Activated naive CD4-positive, alpha-beta T cell treated with anti-CD3 and anti-CD28 coated beads, Interleukin-2, amount 50 U/mL, for 24 hours (primary cell): ENCODE measurements at regions not wholly inside any gene's neighbourhood (a gene's known extent, or its start where the extent isn't known, plus 50 kb on each side); places are given as distances from the start of the nearest gene placed in this dataset.
"Not testable (repeated sequence)": the region's sequence is repeated elsewhere in the genome, so short reads cannot be mapped to it uniquely, and the experiment has no call there.

Source experiments
- H3K27ac Mint-ChIP-seq: one replicate; pipeline ENCODE4 v1.8.0; 2021; ENCODE audit warnings: mild to moderate bottlenecking, mixed read lengths
- H3K27me3 Mint-ChIP-seq: one replicate; pipeline ENCODE4 v1.8.0; 2021; ENCODE audit warnings: mixed read lengths
- H3K36me3 Mint-ChIP-seq: one replicate; pipeline ENCODE4 v1.8.0; 2021; ENCODE audit warnings: mixed read lengths
- H3K4me1 Mint-ChIP-seq: one replicate; pipeline ENCODE4 v1.8.0; 2021; ENCODE audit warnings: mixed read lengths
- H3K4me3 Mint-ChIP-seq: one replicate; pipeline ENCODE4 v1.8.0; 2021; ENCODE audit warnings: mild to moderate bottlenecking, mixed read lengths
- H3K9me3 Mint-ChIP-seq: one replicate; pipeline ENCODE4 v1.8.0; 2021; ENCODE audit warnings: mixed read lengths

DNA sequence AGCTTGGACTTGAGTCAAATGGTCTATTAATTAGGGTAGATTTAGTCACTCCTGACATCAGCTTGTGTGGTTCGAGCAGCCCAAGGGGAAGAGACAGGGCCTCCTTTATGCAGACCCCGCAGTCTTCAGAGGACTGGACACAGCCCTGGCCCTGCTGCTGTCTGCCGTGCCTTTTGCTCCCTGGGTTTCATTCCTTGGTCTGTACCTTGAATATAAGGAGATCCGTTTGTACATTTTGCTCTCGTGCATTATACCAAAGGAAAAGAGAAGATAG, 119.4 kb upstream of the FAM20C start:
- not testable (repeated sequence) for H3K27me3 Mint-ChIP-seq, H3K4me3 Mint-ChIP-seq, H3K27ac Mint-ChIP-seq, H3K36me3 Mint-ChIP-seq, H3K4me1 Mint-ChIP-seq, H3K9me3 Mint-ChIP-seq

DNA sequence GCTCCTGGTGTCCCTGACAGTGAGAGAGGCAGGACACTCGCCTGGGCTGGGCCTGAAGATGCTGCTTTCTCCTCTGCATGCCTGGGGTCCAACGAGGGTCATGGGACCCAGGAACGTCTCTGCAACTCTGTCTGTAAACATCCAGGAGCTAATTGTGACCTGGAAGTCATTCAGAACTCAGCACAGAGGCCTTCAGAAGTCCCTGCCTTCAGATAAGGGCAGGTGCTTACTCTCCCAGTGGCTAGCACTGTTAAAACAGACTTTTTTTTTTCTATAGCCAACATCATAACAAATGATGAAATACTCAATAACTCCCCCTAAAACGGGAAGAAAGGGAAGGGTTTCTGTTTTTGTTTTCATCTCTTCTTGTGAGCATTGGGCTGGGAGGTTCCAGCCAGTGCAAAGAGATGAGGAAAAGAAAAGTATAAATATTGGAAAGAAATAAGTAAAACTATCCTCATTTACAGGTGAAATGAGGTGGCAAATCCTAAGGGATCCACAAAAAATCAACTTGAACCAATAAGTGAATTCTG, 118.3 kb upstream of the FAM20C start:
- not testable (repeated sequence) for H3K9me3 Mint-ChIP-seq, H3K36me3 Mint-ChIP-seq, H3K27ac Mint-ChIP-seq, H3K27me3 Mint-ChIP-seq, H3K4me3 Mint-ChIP-seq, H3K4me1 Mint-ChIP-seq

DNA sequence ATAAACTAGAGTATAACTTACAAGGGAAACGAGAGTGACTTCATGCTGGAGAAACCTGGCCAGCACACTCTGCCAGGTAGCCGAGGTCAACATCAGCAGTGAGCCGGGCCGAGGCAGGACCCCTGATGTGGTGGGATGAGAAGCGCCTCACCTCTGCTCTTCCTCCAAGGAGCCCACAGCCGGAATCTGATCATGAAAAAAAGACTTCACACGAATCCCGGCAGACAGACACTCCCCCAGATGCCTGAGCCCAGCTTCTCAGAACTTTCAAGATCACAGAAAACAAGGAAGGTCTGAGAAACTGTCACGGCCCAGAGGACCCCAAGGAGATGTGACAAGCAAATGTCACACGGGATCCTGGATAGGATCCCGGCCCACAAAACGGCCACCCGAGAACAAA, 116.9 kb upstream of the FAM20C start:
- not testable (repeated sequence) for H3K4me1 Mint-ChIP-seq, H3K9me3 Mint-ChIP-seq, H3K27ac Mint-ChIP-seq, H3K36me3 Mint-ChIP-seq, H3K27me3 Mint-ChIP-seq, H3K4me3 Mint-ChIP-seq

DNA sequence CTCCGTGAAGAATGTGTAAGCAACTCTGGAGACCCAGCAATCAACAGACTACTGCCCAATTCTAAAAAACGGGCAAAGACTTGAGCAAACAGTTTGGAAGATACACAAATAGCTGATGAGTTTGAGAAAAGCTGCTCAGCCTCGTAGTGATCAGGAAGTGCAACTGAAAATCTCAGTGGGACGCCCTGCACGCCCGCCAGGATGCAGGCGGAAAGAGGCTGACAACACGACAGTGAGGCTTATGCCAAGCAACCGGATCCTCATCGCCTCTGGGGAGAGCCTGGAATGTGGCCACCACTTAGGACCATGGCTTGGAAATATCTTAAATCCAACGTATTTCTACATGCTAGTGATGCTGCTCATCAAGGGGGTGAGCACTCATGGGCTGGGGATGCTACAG, 116.2 kb upstream of the FAM20C start:
- H3K36me3 Mint-ChIP-seq, H3K9me3 Mint-ChIP-seq, H3K27me3 Mint-ChIP-seq, H3K4me3 Mint-ChIP-seq, H3K4me1 Mint-ChIP-seq, H3K27ac Mint-ChIP-seq: not testable (repeated sequence)

DNA sequence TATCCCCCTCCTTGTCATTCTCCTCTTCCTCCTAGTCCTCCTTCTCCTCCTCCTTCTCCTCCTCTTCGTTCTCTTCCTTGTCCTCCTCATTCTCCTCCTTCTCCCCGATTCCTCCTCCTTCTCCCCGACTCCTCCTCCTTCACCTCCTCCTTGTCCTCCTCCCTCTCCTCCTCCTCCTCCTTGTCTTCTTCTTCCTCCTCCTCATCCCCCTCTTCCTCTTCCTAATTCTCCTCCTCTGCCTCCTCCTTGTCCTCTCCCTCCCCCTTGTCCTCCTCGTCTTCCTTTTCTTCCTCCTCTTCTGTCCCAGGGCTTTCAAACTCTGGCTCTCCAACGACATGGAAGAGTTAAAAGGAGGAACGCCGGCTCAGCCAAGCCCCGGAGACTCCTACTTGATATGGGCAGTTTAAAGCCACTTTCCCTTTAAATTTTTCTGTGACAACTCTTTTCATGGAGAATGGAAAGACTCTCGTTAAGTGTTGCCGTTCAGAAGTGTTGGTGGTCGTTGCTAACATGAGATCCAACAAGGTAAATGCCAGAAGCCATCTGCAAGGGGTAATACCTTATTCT, 115.5 kb upstream of the FAM20C start:
- not testable (repeated sequence) for H3K9me3 Mint-ChIP-seq, H3K4me3 Mint-ChIP-seq, H3K27ac Mint-ChIP-seq, H3K36me3 Mint-ChIP-seq, H3K4me1 Mint-ChIP-seq, H3K27me3 Mint-ChIP-seq

DNA sequence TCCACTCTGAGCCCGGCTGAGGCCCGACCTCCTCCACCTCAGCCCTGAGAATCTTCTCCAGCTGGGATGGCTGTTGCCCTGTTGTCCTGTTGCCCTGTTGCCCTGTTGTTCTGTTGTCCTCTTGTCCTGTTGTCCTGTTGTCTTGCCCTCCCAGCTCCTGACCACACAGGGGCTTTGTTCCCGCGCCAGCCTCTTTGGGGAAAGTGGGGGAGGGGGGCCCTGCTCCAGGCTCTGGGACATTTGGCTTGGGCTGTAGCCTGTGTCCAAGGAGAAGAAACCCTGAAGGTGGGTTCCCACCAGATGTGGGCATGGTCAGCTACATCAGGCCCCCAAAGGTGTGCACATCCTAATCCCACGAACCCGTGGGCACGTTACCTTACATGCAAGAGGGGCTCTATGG, 113.5 kb upstream of the FAM20C start:
- not testable (repeated sequence) for H3K4me3 Mint-ChIP-seq, H3K27ac Mint-ChIP-seq, H3K9me3 Mint-ChIP-seq, H3K4me1 Mint-ChIP-seq, H3K36me3 Mint-ChIP-seq, H3K27me3 Mint-ChIP-seq

DNA sequence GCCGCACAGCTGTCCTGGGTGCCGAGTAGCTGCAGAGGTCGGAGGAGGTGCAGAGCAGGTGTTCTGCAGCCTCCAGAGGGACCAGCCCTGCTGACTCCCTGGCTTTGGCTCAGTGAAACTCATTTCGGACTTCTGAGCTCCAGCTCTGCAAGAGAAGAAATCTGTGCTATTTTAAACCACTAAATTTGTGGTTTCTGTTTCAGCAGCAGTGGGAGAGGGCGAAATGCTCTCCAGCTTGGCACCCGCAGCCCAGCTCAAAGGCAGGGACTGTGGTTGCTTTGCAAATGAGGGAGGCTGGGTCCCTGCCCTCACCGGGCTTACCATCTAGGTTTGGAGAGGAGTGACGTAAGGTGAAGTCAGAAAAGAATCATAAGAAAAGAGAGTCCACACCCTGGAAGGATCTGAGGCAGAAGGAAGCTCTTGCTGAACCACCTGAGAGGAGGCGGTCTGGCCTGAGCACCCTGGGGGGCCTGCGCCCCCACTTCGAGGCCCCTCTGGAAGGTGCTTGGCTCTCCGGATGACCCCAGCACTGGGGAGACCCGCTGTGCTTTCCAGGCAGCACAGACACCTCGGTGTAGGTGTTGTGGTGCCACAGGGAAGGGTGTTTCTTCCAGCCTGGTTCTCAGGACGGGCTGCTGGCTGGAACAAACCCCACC, 112.8 kb upstream of the FAM20C start:
- H3K27me3 Mint-ChIP-seq, H3K4me1 Mint-ChIP-seq, H3K36me3 Mint-ChIP-seq, H3K4me3 Mint-ChIP-seq, H3K9me3 Mint-ChIP-seq, H3K27ac Mint-ChIP-seq: not testable (repeated sequence)

DNA sequence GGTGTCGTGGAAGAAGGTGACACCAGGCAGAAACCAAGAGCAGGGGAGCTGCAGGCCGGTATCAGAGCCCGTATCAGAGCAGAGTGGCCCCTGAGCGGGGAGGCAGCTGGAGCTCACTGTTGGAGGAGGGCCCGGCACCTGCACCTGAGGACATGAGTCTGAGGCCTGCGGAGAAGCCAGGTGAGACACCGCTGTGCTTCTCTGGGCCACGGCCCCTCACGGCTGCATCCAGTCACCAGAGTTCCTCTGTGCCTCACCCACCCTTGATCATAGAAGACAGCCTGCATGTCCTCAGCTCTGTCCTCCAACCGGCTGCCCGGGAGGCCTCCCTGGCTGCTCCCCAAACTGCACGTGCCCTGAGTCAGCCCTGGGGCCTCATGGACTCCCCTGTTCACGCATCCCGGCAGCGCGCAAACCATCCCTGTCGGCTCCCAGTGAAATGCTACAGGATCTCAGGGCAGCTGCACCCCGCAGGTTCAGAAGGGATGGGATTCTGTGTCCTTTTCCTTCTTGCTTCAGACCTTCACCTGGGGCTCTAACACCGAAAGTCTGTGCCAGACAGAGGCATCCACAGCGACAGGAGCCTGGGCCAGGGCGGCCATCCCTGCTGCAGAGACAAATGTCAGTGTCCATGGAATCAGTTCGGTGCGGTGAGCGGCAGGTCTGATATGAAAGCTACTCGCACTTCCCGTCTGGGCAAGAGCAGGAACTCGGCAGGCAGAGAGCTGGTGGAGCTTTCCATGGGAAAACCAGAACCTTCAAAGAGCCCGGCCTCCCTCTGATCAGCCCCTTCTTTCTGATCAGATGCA, 111.9 kb upstream of the FAM20C start:
- Mint-ChIP-seq H3K4me3 (no peak overlapping the region), H3K9me3 (no peaks in the 10 kb centered on the region), H3K4me1 (no peaks in the 10 kb centered on the region), H3K27ac (no peak overlapping the region), H3K27me3 (no peaks in the 10 kb centered on the region), H3K36me3 (no peaks in the 10 kb centered on the region)

DNA sequence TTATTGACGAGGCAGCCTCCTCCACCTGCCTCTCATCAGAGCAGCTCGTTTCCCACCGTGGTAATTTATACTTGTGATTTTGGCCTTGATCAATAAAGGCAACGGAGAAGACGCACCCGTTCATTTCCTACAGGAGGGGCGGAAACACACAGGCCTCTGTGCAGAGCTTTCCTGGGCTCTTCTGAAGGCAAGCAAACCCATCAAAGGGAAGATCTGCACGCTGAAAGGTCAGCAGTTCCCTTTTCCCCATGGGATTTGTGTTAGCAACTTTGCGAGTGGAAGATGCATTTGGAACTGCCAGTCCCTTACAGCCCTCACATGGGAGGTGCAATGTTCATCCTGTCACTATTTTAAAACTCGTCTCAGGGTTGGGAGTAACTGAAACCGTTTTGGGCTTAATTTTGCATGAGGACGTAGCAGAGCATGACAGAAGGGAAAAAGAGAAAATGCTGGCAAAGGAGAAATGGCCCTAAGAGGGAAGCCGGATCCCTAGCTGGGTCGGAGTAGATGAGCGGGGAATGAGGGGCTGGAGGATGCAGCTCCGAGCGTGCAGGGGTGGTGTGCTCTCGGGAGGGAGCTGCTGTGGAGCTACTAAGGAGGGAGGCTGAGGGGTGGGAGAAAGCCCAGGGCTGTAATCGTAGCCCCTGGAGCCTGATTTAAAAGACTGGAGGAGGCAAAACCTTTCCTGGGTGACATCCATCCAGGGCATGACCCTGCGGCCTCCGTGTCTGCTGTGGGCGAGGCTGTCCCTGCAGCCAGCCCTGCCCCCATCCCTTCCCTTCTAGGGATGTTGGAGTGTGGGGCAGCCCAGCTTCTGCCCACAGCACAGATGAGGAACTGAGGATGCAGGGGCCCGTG, 111.1 kb upstream of the FAM20C start:
- no peak overlapping the region for H3K27ac Mint-ChIP-seq
- no peaks in the 10 kb centered on the region for H3K4me1 Mint-ChIP-seq
- H3K36me3 Mint-ChIP-seq: no peaks in the 10 kb centered on the region
- no peak overlapping the region for H3K4me3 Mint-ChIP-seq
- no peaks in the 10 kb centered on the region for H3K27me3 Mint-ChIP-seq
- H3K9me3 Mint-ChIP-seq: no peaks in the 10 kb centered on the region

DNA sequence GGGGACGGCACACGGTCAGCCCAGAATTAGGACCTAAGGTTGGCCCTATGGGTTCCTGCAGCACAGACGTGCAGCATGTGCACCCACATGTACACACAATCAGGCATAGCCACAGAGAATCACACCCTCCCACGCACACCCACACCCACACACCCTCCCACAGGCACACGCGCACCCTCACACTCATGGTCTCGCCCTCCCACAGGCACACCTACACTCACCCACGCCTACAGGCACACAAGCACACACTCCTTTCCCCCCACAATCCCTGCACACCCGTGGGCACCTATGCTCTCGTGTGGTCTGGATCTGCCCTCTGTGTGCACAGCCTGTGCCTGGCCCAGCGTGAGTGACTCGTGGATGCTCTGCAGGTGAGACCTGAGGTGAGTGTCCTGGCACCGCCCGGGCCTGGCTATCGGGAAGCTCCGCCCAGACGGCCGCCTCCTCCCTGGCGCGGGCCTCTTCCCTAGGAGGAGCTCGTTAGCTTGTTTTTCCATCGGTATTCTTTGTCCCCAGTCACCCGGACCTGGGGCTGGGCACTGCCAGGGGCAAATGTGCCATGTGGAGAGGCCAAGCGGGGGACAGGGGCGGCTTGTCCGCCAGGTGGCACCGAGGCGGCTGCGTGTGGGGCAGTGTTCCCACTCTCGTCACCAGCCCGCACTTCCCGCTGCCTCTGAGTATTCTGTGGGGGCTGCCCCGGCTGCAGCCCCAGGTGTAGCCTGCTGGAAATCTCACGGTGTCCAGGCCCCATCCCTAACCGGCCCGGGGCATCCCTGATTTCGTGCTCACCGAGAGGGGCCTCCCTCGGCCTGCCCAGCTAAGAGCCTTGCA, 110.2 kb upstream of the FAM20C start:
- no peaks in the 10 kb centered on the region for H3K4me1 Mint-ChIP-seq
- H3K27ac Mint-ChIP-seq: no peak overlapping the region
- no peaks in the 10 kb centered on the region for H3K27me3 Mint-ChIP-seq
- H3K9me3 Mint-ChIP-seq: no peaks in the 10 kb centered on the region
- H3K4me3 Mint-ChIP-seq: no peak overlapping the region
- no peaks in the 10 kb centered on the region for H3K36me3 Mint-ChIP-seq

DNA sequence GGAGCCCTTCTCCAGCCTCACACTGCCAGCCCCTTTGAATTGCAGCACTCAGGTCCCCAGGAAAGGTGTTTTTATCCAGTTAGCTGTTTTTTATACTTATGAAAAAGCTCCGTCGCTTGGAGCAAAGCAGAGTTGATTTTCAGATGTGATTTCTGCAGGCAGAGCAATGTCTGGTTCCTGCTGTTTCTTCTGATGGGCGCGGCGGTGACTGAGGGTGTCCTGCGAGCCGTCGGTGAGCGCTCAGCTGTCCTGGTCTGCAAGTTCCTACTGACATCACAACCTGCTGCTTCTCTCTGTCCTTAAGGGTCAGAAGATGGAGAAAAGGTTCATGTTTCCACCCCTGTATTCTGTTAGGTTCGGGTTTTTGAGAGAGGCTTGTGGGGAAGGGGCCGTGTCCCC, 109.6 kb upstream of the FAM20C start:
- Mint-ChIP-seq H3K27me3 (no peaks in the 10 kb centered on the region), H3K4me1 (no peaks in the 10 kb centered on the region), H3K4me3 (no peak overlapping the region), H3K27ac (no peak overlapping the region), H3K36me3 (no peaks in the 10 kb centered on the region), H3K9me3 (no peaks in the 10 kb centered on the region)

DNA sequence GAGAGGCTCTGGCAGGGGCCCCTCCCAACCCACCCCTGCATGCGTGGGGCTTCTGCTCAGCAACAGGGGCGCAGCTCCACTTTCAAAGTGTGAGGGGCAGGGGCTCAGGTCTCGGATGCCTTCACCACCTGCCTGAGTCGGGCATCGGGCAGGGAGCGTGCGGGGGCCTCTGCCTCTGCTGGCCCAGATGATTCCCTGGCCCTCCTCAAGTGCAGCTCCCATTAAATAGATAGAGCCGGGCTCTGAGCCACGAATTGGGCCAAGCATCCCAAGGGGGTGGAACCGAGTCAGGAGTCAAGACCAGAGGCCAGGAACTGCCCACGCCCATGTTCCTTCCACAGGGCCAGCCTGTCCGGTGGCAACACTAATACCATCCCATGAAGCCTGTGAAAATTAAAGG, 108.9 kb upstream of the FAM20C start:
- no peaks in the 10 kb centered on the region for H3K27me3 Mint-ChIP-seq
- H3K9me3 Mint-ChIP-seq: no peaks in the 10 kb centered on the region
- no peak overlapping the region for H3K4me3 Mint-ChIP-seq
- no peak overlapping the region for H3K27ac Mint-ChIP-seq
- no peaks in the 10 kb centered on the region for H3K36me3 Mint-ChIP-seq
- no peaks in the 10 kb centered on the region for H3K4me1 Mint-ChIP-seq

DNA sequence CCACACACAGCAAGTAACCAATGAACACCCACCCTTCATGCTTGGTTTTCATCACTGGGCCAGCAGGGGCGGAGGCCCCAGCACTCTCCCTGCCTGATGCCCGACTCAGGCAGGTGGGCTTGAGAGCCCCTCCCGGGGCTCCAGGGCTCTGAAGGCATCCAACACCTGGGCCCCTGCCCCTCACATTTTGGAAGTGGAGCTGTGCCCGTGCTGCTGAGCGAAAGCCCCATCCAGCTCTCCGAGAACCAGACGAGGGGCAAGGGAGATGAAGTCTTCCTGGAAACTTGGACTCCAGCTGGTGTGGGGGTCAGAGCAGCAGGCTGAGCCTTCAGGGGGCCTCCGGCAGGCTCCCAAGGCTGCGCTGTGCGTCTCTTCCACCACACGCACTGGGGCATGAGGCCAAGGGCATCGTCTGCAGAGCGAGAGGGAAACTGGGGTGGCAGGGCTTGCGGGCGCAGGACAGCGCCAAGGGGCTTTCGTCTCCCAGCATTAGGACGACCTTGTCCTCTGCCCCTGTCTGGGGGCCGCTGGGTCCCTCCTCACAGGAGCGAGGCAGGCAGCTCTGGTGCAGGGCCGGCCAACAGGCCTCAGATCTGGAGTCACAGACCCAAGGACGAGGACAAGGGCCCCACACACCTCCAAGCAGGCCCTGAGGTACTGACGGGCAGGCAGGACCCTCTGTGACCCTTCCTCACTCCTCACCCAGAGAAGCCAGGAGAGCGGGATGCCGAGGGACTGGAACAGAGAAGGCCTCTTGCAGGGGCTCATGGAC, 108.3 kb upstream of the FAM20C start:
- no peaks in the 10 kb centered on the region for H3K27me3 Mint-ChIP-seq
- H3K36me3 Mint-ChIP-seq: no peaks in the 10 kb centered on the region
- H3K27ac Mint-ChIP-seq: no peak overlapping the region
- H3K4me1 Mint-ChIP-seq: no peaks in the 10 kb centered on the region
- no peak overlapping the region for H3K4me3 Mint-ChIP-seq
- no peaks in the 10 kb centered on the region for H3K9me3 Mint-ChIP-seq

DNA sequence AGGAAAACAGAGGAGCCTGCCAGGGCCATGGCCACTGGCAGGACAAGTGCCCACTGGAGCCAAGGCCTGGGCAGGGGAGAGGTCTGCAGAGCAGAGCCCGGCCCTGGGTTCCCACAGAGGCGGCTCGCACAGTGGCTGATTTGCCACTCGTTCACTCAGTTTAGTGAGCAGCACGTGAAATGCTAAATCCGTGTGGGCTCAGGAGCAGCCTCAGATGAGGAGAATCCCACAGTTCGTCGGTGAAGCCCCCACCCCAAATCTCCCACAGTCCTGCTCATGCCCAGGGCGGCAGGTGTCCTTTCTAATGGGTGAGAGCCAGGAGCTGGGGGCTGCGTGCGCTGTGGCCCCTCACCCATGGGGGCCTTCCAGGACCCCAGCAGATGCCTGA, 107.7 kb upstream of the FAM20C start:
- no peak overlapping the region for H3K27ac Mint-ChIP-seq
- H3K36me3 Mint-ChIP-seq: no peaks in the 10 kb centered on the region
- no peaks in the 10 kb centered on the region for H3K4me1 Mint-ChIP-seq
- H3K4me3 Mint-ChIP-seq: no peak overlapping the region
- H3K9me3 Mint-ChIP-seq: no peaks in the 10 kb centered on the region
- H3K27me3 Mint-ChIP-seq: no peaks in the 10 kb centered on the region
